ENCODE measurements at regions not wholly inside any gene's neighbourhood (a gene's known extent, or its start where the extent isn't known, plus 50 kb on each side); places are given as distances from the start of the nearest gene placed in this dataset.

DNA sequence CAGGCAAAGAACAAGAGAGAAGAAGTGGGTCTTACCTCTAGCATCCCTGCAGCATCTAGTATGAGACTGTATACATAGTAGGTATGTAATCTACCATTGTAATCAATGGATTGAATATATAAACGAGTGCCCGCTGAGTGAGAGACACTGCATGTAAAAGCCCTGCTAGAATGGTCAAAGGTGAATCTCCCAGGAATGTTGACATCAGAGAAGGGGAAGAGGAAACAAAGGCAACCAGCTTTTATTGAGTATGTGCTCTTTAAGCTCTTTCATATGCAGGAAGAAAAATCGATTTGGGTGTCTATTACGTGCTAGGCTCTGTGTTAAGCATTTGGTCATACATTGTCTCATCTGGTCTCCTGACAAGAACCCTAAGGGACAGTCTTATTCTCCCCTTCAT, 91.9 kb upstream of the KLHL13 start:
- no peaks in the 10 kb centered on the region for H3K9me3 ChIP-seq (ENCODE audit: control insufficient read depth in 2 of 2, insufficient read depth in 1 of 2, low read depth in 1 of 2, low read length in 1 of 2)
- no peaks in the 10 kb centered on the region for H3K36me3 ChIP-seq (ENCODE audit: control insufficient read depth in 2 of 2, insufficient read depth in 2 of 2, low read length in 1 of 2)
- peaks cover 0 to 2% of the 10 kb centered on the region in 2 donors for H3K4me1 ChIP-seq (ENCODE audit: control insufficient read depth in 2 of 2, insufficient read depth in 2 of 2, low read length in 1 of 2)
- no peaks in the 10 kb centered on the region for H3K27me3 ChIP-seq (ENCODE audit: control insufficient read depth in 1 of 2, insufficient read depth in 2 of 2, low read length in 2 of 2)
- 79 to 85% methylated on average over 4 of the region's 4 CpGs for WGBS, 2 donors
- H3K27ac ChIP-seq (ENCODE audit: low read depth in 2 of 2, low read length in 1 of 2), result no peak overlapping the region
- H3K4me3 ChIP-seq (ENCODE audit: low read depth in 1 of 2, low read length in 2 of 2), result no peak overlapping the region

DNA sequence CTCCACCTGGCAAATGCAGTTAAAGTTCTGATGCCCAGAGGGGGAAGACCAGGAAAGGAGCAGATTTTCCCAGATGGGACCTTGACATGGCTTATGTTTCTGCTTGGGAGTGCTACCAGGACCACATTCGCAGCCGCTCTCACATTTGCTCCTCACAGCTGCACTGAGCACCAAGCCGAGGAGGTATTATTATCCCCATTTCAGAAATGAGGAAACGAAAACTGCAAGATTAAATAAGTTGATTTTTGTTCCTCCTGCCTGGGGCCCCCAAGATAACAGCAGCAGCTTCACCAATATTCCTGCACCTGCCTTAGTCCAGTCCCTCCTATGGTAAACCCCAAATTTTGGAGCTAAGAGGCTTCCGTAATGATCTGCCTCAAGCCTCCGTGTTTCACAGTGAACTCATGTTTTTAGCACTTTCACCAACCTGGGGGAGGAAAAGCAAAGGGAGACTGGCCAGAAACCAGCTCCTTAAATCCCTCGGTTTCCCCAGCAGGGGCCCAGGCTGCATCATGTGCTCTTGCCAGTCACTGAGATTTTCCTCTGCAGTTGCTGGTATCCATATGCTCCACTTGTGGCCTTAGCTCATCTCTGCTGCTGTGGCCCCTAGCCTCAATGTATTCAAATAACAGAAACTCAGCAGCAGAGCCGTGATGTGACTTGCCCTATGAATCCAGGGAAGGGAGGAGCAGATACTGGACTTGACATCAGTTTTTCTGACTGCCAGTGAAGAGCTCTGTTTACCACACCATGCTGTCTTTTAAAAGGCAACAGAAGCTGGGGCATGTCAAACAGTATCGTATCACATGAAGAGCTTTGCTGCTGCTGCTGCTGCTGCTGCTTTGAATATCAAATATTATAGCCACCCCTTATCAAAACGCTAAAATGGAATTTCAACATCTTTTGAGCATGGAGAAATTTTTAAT, 95.5 kb upstream of the KLHL13 start:
- no peak overlapping the region for H3K4me3 ChIP-seq (ENCODE audit: low read depth in 1 of 2, low read length in 2 of 2)
- no peaks in the 10 kb centered on the region for H3K9me3 ChIP-seq (ENCODE audit: control insufficient read depth in 2 of 2, insufficient read depth in 1 of 2, low read depth in 1 of 2, low read length in 1 of 2)
- H3K27me3 ChIP-seq (ENCODE audit: control insufficient read depth in 1 of 2, insufficient read depth in 2 of 2, low read length in 2 of 2), result peaks cover 0 to 7% of the 10 kb centered on the region in 2 donors
- WGBS, 2 donors, result 63 to 66% methylated on average over 10 of the region's 10 CpGs
- H3K36me3 ChIP-seq (ENCODE audit: control insufficient read depth in 2 of 2, insufficient read depth in 2 of 2, low read length in 1 of 2), result no peaks in the 10 kb centered on the region
- no peak overlapping the region for H3K27ac ChIP-seq (ENCODE audit: low read depth in 2 of 2, low read length in 1 of 2)
- H3K4me1 ChIP-seq (ENCODE audit: control insufficient read depth in 2 of 2, insufficient read depth in 2 of 2, low read length in 1 of 2), result peaks cover 0 to 2% of the 10 kb centered on the region in 2 donors

GRCh38 chrX:118212817-118213183, 96.2 kb upstream of the KLHL13 start:
- peaks cover 0 to 2% of the 10 kb centered on the region in 2 donors for H3K4me1 ChIP-seq (ENCODE audit: control insufficient read depth in 2 of 2, insufficient read depth in 2 of 2, low read length in 1 of 2)
- WGBS, 2 donors, result 52 to 67% methylated on average over 2 of the region's 2 CpGs
- no peak overlapping the region for H3K27ac ChIP-seq (ENCODE audit: low read depth in 2 of 2, low read length in 1 of 2)
- no peaks in the 10 kb centered on the region for H3K36me3 ChIP-seq (ENCODE audit: control insufficient read depth in 2 of 2, insufficient read depth in 2 of 2, low read length in 1 of 2)
- H3K4me3 ChIP-seq (ENCODE audit: low read depth in 1 of 2, low read length in 2 of 2), result no peak overlapping the region
- H3K27me3 ChIP-seq (ENCODE audit: control insufficient read depth in 1 of 2, insufficient read depth in 2 of 2, low read length in 2 of 2), result peaks cover 0 to 7% of the 10 kb centered on the region in 2 donors
- H3K9me3 ChIP-seq (ENCODE audit: control insufficient read depth in 2 of 2, insufficient read depth in 1 of 2, low read depth in 1 of 2, low read length in 1 of 2), result no peaks in the 10 kb centered on the region

- no peak overlapping the region for H3K27ac ChIP-seq (ENCODE audit: low read depth in 2 of 2, low read length in 1 of 2)
- no peaks in the 10 kb centered on the region for H3K36me3 ChIP-seq (ENCODE audit: control insufficient read depth in 2 of 2, insufficient read depth in 2 of 2, low read length in 1 of 2)
- no peaks in the 10 kb centered on the region for H3K9me3 ChIP-seq (ENCODE audit: control insufficient read depth in 2 of 2, insufficient read depth in 1 of 2, low read depth in 1 of 2, low read length in 1 of 2)
- peaks cover 0 to 7% of the 10 kb centered on the region in 2 donors for H3K27me3 ChIP-seq (ENCODE audit: control insufficient read depth in 1 of 2, insufficient read depth in 2 of 2, low read length in 2 of 2)
- H3K4me1 ChIP-seq (ENCODE audit: control insufficient read depth in 2 of 2, insufficient read depth in 2 of 2, low read length in 1 of 2), result peaks cover 0 to 2% of the 10 kb centered on the region in 2 donors
- no peak overlapping the region for H3K4me3 ChIP-seq (ENCODE audit: low read depth in 1 of 2, low read length in 2 of 2)
- WGBS, 2 donors, result 22 to 29% methylated on average over 2 of the region's 2 CpGs
These were observed 98.7 kb upstream of the KLHL13 start for GRCh38 chrX:118215346-118215745.

GRCh38 chrX:118216087-118216486, 99.5 kb upstream of the KLHL13 start:
- H3K27me3 ChIP-seq (ENCODE audit: control insufficient read depth in 1 of 2, insufficient read depth in 2 of 2, low read length in 2 of 2), result peaks cover 0 to 7% of the 10 kb centered on the region in 2 donors
- H3K4me1 ChIP-seq (ENCODE audit: control insufficient read depth in 2 of 2, insufficient read depth in 2 of 2, low read length in 1 of 2), result peaks cover 0 to 2% of the 10 kb centered on the region in 2 donors
- H3K9me3 ChIP-seq (ENCODE audit: control insufficient read depth in 2 of 2, insufficient read depth in 1 of 2, low read depth in 1 of 2, low read length in 1 of 2), result no peaks in the 10 kb centered on the region
- H3K27ac ChIP-seq (ENCODE audit: low read depth in 2 of 2, low read length in 1 of 2), result no peak overlapping the region
- no peaks in the 10 kb centered on the region for H3K36me3 ChIP-seq (ENCODE audit: control insufficient read depth in 2 of 2, insufficient read depth in 2 of 2, low read length in 1 of 2)
- WGBS, 2 donors, result 20 to 21% methylated on average over 3 of the region's 3 CpGs
- H3K4me3 ChIP-seq (ENCODE audit: low read depth in 1 of 2, low read length in 2 of 2), result no peak overlapping the region

DNA sequence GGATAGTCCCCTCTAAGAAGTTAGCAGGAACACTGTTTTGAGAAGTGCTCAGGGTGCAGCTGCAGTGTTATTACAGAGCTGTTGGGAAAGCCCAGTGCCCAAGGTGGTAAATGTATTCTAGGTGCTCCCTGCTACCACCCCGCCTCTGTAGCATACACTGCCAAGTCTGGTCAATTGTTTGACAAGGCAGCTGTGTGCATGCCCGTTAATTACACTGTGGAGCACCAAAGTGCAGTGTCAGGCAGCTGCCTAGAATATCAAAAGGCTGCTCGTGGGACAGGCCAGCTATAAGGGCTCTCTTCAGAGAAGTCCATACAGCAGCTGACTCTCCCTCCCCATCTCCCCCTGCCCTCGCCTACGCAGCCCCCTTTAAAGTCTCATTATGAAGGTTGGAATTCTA, 99.9 kb upstream of the KLHL13 start:
- H3K9me3 ChIP-seq (ENCODE audit: control insufficient read depth in 2 of 2, insufficient read depth in 1 of 2, low read depth in 1 of 2, low read length in 1 of 2), result no peaks in the 10 kb centered on the region
- H3K4me1 ChIP-seq (ENCODE audit: control insufficient read depth in 2 of 2, insufficient read depth in 2 of 2, low read length in 1 of 2), result peaks cover 0 to 2% of the 10 kb centered on the region in 2 donors
- WGBS, 2 donors, result 28 to 33% methylated on average over 5 of the region's 5 CpGs
- peaks cover 0 to 7% of the 10 kb centered on the region in 2 donors for H3K27me3 ChIP-seq (ENCODE audit: control insufficient read depth in 1 of 2, insufficient read depth in 2 of 2, low read length in 2 of 2)
- H3K27ac ChIP-seq (ENCODE audit: low read depth in 2 of 2, low read length in 1 of 2), result no peak overlapping the region
- no peak overlapping the region for H3K4me3 ChIP-seq (ENCODE audit: low read depth in 1 of 2, low read length in 2 of 2)
- H3K36me3 ChIP-seq (ENCODE audit: control insufficient read depth in 2 of 2, insufficient read depth in 2 of 2, low read length in 1 of 2), result no peaks in the 10 kb centered on the region

- Histone ChIP-seq H3K27ac (ENCODE audit: low read depth in 2 of 2, low read length in 1 of 2) (no peak overlapping the region), H3K36me3 (ENCODE audit: control insufficient read depth in 2 of 2, insufficient read depth in 2 of 2, low read length in 1 of 2) (no peaks in the 10 kb centered on the region), H3K9me3 (ENCODE audit: control insufficient read depth in 2 of 2, insufficient read depth in 1 of 2, low read depth in 1 of 2, low read length in 1 of 2) (no peaks in the 10 kb centered on the region), H3K27me3 (ENCODE audit: control insufficient read depth in 1 of 2, insufficient read depth in 2 of 2, low read length in 2 of 2) (peaks cover 0 to 7% of the 10 kb centered on the region in 2 donors), H3K4me1 (ENCODE audit: control insufficient read depth in 2 of 2, insufficient read depth in 2 of 2, low read length in 1 of 2) (no peaks in the 10 kb centered on the region), H3K4me3 (ENCODE audit: low read depth in 1 of 2, low read length in 2 of 2) (no peak overlapping the region)
- 87 to 90% methylated on average over 5 of the region's 5 CpGs for WGBS, 2 donors
These were observed 101.5 kb upstream of the KLHL13 start for GRCh38 chrX:118218079-118218478.

DNA sequence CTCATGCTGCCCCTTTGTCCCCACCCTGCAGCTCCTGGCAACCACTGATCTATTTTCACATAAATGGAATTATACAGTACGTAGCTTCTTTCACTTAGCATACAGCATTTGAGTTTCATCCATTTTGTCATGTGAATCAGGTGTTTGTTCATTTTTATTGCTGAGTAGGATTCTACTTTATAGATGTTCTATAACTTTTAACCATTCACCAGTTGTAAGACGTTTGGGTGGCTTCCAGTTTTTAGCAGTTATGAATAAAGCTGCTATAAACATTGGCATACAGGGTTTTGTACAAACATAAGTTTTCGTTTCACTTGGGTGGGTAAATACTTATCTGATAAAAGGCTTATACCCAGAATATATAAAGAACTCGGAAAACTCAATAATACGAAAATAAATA, 102.3 kb upstream of the KLHL13 start:
- Histone ChIP-seq H3K9me3 (ENCODE audit: control insufficient read depth in 2 of 2, insufficient read depth in 1 of 2, low read depth in 1 of 2, low read length in 1 of 2) (no peaks in the 10 kb centered on the region), H3K27ac (ENCODE audit: low read depth in 2 of 2, low read length in 1 of 2) (no peak overlapping the region), H3K4me1 (ENCODE audit: control insufficient read depth in 2 of 2, insufficient read depth in 2 of 2, low read length in 1 of 2) (no peaks in the 10 kb centered on the region), H3K36me3 (ENCODE audit: control insufficient read depth in 2 of 2, insufficient read depth in 2 of 2, low read length in 1 of 2) (no peaks in the 10 kb centered on the region), H3K4me3 (ENCODE audit: low read depth in 1 of 2, low read length in 2 of 2) (no peak overlapping the region), H3K27me3 (ENCODE audit: control insufficient read depth in 1 of 2, insufficient read depth in 2 of 2, low read length in 2 of 2) (peaks cover 0 to 7% of the 10 kb centered on the region in 2 donors)
- WGBS, 2 donors, result 62 to 72% methylated on average over 5 of the region's 5 CpGs

DNA sequence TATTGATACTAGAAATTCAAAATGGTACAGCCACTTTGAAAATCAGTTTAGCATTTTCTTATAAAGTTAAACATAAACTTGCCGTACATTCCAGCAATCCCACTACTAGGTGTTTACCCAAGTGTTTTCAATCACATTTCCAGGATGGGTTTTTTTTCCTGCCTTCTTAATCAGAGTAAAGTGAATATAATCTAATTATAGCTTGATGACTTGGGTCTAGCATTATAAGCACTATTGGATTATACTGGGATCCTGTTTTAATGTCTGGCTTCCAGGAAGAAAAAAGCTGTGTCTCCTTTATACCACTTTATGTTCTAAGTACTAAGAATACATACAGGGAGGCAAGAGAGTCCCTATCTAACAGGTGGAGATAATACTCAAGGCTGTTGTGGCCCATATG, 103.3 kb upstream of the KLHL13 start:
- Histone ChIP-seq H3K4me3 (ENCODE audit: low read depth in 1 of 2, low read length in 2 of 2) (no peak overlapping the region), H3K27ac (ENCODE audit: low read depth in 2 of 2, low read length in 1 of 2) (no peak overlapping the region), H3K27me3 (ENCODE audit: control insufficient read depth in 1 of 2, insufficient read depth in 2 of 2, low read length in 2 of 2) (peaks cover 0 to 7% of the 10 kb centered on the region in 2 donors), H3K9me3 (ENCODE audit: control insufficient read depth in 2 of 2, insufficient read depth in 1 of 2, low read depth in 1 of 2, low read length in 1 of 2) (no peaks in the 10 kb centered on the region), H3K4me1 (ENCODE audit: control insufficient read depth in 2 of 2, insufficient read depth in 2 of 2, low read length in 1 of 2) (no peaks in the 10 kb centered on the region), H3K36me3 (ENCODE audit: control insufficient read depth in 2 of 2, insufficient read depth in 2 of 2, low read length in 1 of 2) (no peaks in the 10 kb centered on the region)
- WGBS, 2 donors, result 92 to 94% methylated on average over 1 of the region's 1 CpG

GRCh38 chrX:118220509-118220908, 103.9 kb upstream of the KLHL13 start:
- no peaks in the 10 kb centered on the region for H3K9me3 ChIP-seq (ENCODE audit: control insufficient read depth in 2 of 2, insufficient read depth in 1 of 2, low read depth in 1 of 2, low read length in 1 of 2)
- peaks cover 0 to 6% of the 10 kb centered on the region in 2 donors for H3K27me3 ChIP-seq (ENCODE audit: control insufficient read depth in 1 of 2, insufficient read depth in 2 of 2, low read length in 2 of 2)
- H3K36me3 ChIP-seq (ENCODE audit: control insufficient read depth in 2 of 2, insufficient read depth in 2 of 2, low read length in 1 of 2), result no peaks in the 10 kb centered on the region
- 48 to 65% methylated on average over 1 of the region's 1 CpG for WGBS, 2 donors
- no peaks in the 10 kb centered on the region for H3K4me1 ChIP-seq (ENCODE audit: control insufficient read depth in 2 of 2, insufficient read depth in 2 of 2, low read length in 1 of 2)
- H3K4me3 ChIP-seq (ENCODE audit: low read depth in 1 of 2, low read length in 2 of 2), result no peak overlapping the region
- no peak overlapping the region for H3K27ac ChIP-seq (ENCODE audit: low read depth in 2 of 2, low read length in 1 of 2)
